HG02852 (cell line): ENCODE measurements at regions not wholly inside any gene's neighbourhood (a gene's known extent, or its start where the extent isn't known, plus 50 kb on each side); places are given as distances from the start of the nearest gene placed in this dataset.

Source experiments
- ATAC-seq: cut with Tn5 transposase; IDR thresholded peaks from one replicate; pipeline ENCODE4 v1.9.1; 2021; ENCODE audit warnings: mild to moderate bottlenecking, moderate library complexity; ENCODE audit not compliant: unreplicated experiment

GRCh38 chr21:41596241-41596925 lies 88.4 kb upstream of the TMPRSS2 start:
- no peak for ATAC-seq

- no peak for ATAC-seq
Observed at GRCh38 chr21:41594268-41594667, 86.3 kb upstream of the TMPRSS2 start.

GRCh38 chr21:41593760-41594138 lies 85.8 kb upstream of the TMPRSS2 start:
- ATAC-seq, result no peak

GRCh38 chr21:41593051-41593759 lies 85.2 kb upstream of the TMPRSS2 start:
- ATAC-seq, result no peak

GRCh38 chr21:41589620-41590175 lies 81.7 kb upstream of the TMPRSS2 start:
- ATAC-seq, result no peak

GRCh38 chr21:41589131-41589530 lies 81.2 kb upstream of the TMPRSS2 start:
- no peak for ATAC-seq

GRCh38 chr21:41585199-41585994 lies 77.4 kb upstream of the TMPRSS2 start:
- ATAC-seq, result no peak

- ATAC-seq, result no peak
Observed at GRCh38 chr21:41584603-41585176, 76.7 kb upstream of the TMPRSS2 start.

GRCh38 chr21:41583274-41583790 lies 75.4 kb upstream of the TMPRSS2 start:
- no peak for ATAC-seq

GRCh38 chr21:41582866-41583265 lies 74.9 kb upstream of the TMPRSS2 start:
- no peak for ATAC-seq

- no peak for ATAC-seq
Observed at GRCh38 chr21:41582298-41582840, 74.4 kb upstream of the TMPRSS2 start.

GRCh38 chr21:41581592-41582228 lies 73.8 kb upstream of the TMPRSS2 start:
- no peak for ATAC-seq

GRCh38 chr21:41580758-41581554 lies 73.0 kb upstream of the TMPRSS2 start:
- no peak for ATAC-seq

GRCh38 chr21:41579692-41580091 lies 71.7 kb upstream of the TMPRSS2 start:
- no peak for ATAC-seq

GRCh38 chr21:41578716-41579115 lies 70.8 kb upstream of the TMPRSS2 start:
- ATAC-seq, result no peak

- no peak for ATAC-seq
Observed at GRCh38 chr21:41578083-41578482, 70.1 kb upstream of the TMPRSS2 start.

GRCh38 chr21:41576013-41576615 lies 68.2 kb upstream of the TMPRSS2 start:
- ATAC-seq, result no peak

GRCh38 chr21:41573902-41574690 lies 66.1 kb upstream of the TMPRSS2 start:
- no peak for ATAC-seq
